OCI-LY3 (cell line): ENCODE measurements at regions not wholly inside any gene's neighbourhood (a gene's known extent, or its start where the extent isn't known, plus 50 kb on each side); places are given as distances from the start of the nearest gene placed in this dataset.

Experiments
- H2AFZ ChIP-seq: fragments of 200-600, 300-600 bp; shearing (Covaris generic); 2 replicates; pipeline ENCODE4 v1.6.0; 2014; ENCODE audit warnings: antibody characterized with exemption, low read depth, low read length
- H3K27ac ChIP-seq: fragments of 200-600, 300-600 bp; sonication (generic); 2 replicates; pipeline ENCODE4 v1.5.1; 2014; ENCODE audit warnings: mild to moderate bottlenecking, low read length, moderate library complexity, mixed read lengths
- H3K27me3 ChIP-seq: fragments of 200-600, 300-600 bp; sonication (generic); 2 replicates; pipeline ENCODE4 v1.6.1; 2014; ENCODE audit warnings: low read depth, low read length, mixed read lengths
- H3K36me3 ChIP-seq: fragments of 200-600, 300-600 bp; sonication (generic); replicated peaks from 2 replicates; pipeline ENCODE3; 2014; ENCODE audit warnings: low read depth, low read length, mixed read lengths
- H3K4me1 ChIP-seq: fragments of 300-600, 200-600 bp; sonication (generic); 2 replicates; pipeline ENCODE4 v1.6.1; 2014; ENCODE audit warnings: low read length, mixed read lengths
- H3K4me2 ChIP-seq: fragments of 200-600, 300-600 bp; sonication (generic); 2 replicates; pipeline ENCODE4 v1.6.1; 2014; ENCODE audit warnings: low read length, mixed read lengths
- H3K4me3 ChIP-seq: fragments of 300-600, 200-600 bp; sonication (generic); 2 replicates; pipeline ENCODE4 v1.5.1; 2014; ENCODE audit warnings: antibody characterized with exemption, mild to moderate bottlenecking, low read length, moderate library complexity
- H3K79me2 ChIP-seq: fragments of 300-600, 200-600 bp; shearing (Covaris generic); 2 replicates; pipeline ENCODE4 v1.6.1; 2014; ENCODE audit warnings: mild to moderate bottlenecking, low read length, mixed read lengths
- H3K9ac ChIP-seq: fragments of 300-600, 200-600 bp; shearing (Covaris generic); 2 replicates; pipeline ENCODE4 v1.6.0; 2014; ENCODE audit warnings: mild to moderate bottlenecking, low read length, moderate library complexity
- H3K9me3 ChIP-seq: fragments of 200-600, 300-600 bp; shearing (Covaris generic); 2 replicates; pipeline ENCODE4 v1.6.1; 2014; ENCODE audit warnings: low read length, mixed read lengths; ENCODE audit not compliant: insufficient read depth
- H4K20me1 ChIP-seq: fragments of 200-600, 300-600 bp; sonication (generic); 2 replicates; pipeline ENCODE4 v1.6.1; 2016; ENCODE audit warnings: low read length, mixed read lengths; ENCODE audit not compliant: insufficient read depth
- CTCF ChIP-seq: fragments of 200-600, 300-600 bp; sonication (generic); IDR thresholded peaks from 2 replicates; pipeline ENCODE4 v1.5.1; 2014; ENCODE audit warnings: antibody characterized with exemption, low read length, low read depth
- EZH2phosphoT487 ChIP-seq: fragments of 200-600 bp; shearing (Covaris generic); IDR thresholded peaks from 2 replicates; pipeline ENCODE4 v1.6.1; 2018; ENCODE audit warnings: antibody characterized with exemption, mixed run types, low read depth

- H2AFZ ChIP-seq = no peak overlapping the region
- TF ChIP-seq CTCF (no peak), EZH2phosphoT487 (no peak)
- no peaks in the 10 kb centered on the region for H3K36me3 ChIP-seq
- H3K27ac ChIP-seq = no peak overlapping the region
- no peaks in the 10 kb centered on the region for H3K79me2 ChIP-seq
- H3K9me3 ChIP-seq = peaks cover 9% of the 10 kb centered on the region
- H3K4me3 ChIP-seq = no peak overlapping the region
- H3K27me3 ChIP-seq = no peaks in the 10 kb centered on the region
- H3K4me1 ChIP-seq = no peaks in the 10 kb centered on the region
- no peak overlapping the region for H3K9ac ChIP-seq
- H4K20me1 ChIP-seq = no peaks in the 10 kb centered on the region
- no peak overlapping the region for H3K4me2 ChIP-seq
These were observed 290.1 kb upstream of the CNTN4 start for GRCh38 chr3:1808590-1808989.

- H3K27me3 ChIP-seq = no peaks in the 10 kb centered on the region
- no peak for TF ChIP-seq CTCF
- no peak for TF ChIP-seq EZH2phosphoT487
- H3K4me3 ChIP-seq = no peak overlapping the region
- no peaks in the 10 kb centered on the region for H3K4me1 ChIP-seq
- H3K27ac ChIP-seq = no peak overlapping the region
- no peak overlapping the region for H2AFZ ChIP-seq
- no peaks in the 10 kb centered on the region for H3K36me3 ChIP-seq
- H4K20me1 ChIP-seq = no peaks in the 10 kb centered on the region
- no peak overlapping the region for H3K9ac ChIP-seq
- no peaks in the 10 kb centered on the region for H3K9me3 ChIP-seq
- no peaks in the 10 kb centered on the region for H3K79me2 ChIP-seq
- H3K4me2 ChIP-seq = no peak overlapping the region
These were observed 274.8 kb upstream of the CNTN4 start for GRCh38 chr3:1823867-1824266.

GRCh38 chr3:1824359-1824758 is 274.3 kb upstream of the CNTN4 start:
- no peaks in the 10 kb centered on the region for H3K36me3 ChIP-seq

GRCh38 chr3:1828519-1828918 is 270.1 kb upstream of the CNTN4 start:
- no peak for TF ChIP-seq CTCF
- TF ChIP-seq EZH2phosphoT487 = no peak

More at GRCh38 chr3:1824359-1824758, 274.3 kb upstream of the CNTN4 start:
- Histone ChIP-seq H3K27me3 (no peaks in the 10 kb centered on the region), H3K4me3 (no peak overlapping the region), H3K4me2 (no peak overlapping the region), H3K4me1 (no peaks in the 10 kb centered on the region), H4K20me1 (no peaks in the 10 kb centered on the region), H2AFZ (no peak overlapping the region), H3K79me2 (no peaks in the 10 kb centered on the region), H3K27ac (no peak overlapping the region), H3K9ac (no peak overlapping the region), H3K9me3 (no peaks in the 10 kb centered on the region)
- TF ChIP-seq CTCF = no peak
- TF ChIP-seq EZH2phosphoT487 = no peak

More at GRCh38 chr3:1828519-1828918, 270.1 kb upstream of the CNTN4 start:
- H2AFZ ChIP-seq = no peak overlapping the region
- no peaks in the 10 kb centered on the region for H3K4me1 ChIP-seq
- H3K4me3 ChIP-seq = no peak overlapping the region
- H4K20me1 ChIP-seq = no peaks in the 10 kb centered on the region
- H3K4me2 ChIP-seq = no peak overlapping the region
- H3K9ac ChIP-seq = no peak overlapping the region
- H3K36me3 ChIP-seq = no peaks in the 10 kb centered on the region
- no peaks in the 10 kb centered on the region for H3K27me3 ChIP-seq
- H3K9me3 ChIP-seq = no peaks in the 10 kb centered on the region
- no peak overlapping the region for H3K27ac ChIP-seq
- H3K79me2 ChIP-seq = no peaks in the 10 kb centered on the region
